K562 (cell line): ENCODE measurements at regions not wholly inside any gene's neighbourhood (a gene's known extent, or its start where the extent isn't known, plus 50 kb on each side); places are given as distances from the start of the nearest gene placed in this dataset.

Experiments used
- ELF4 ChIP-seq: fragments of 450-650 bp; formaldehyde crosslinking; IDR thresholded peaks from 2 replicates; pipeline ENCODE4 v1.4.0; 2022; ENCODE audit warnings: missing genetic modification characterization
- FOSL1 ChIP-seq: fragments of 200-800 bp; sonication (Bioruptor generic); conservative IDR thresholded peaks from 2 replicates; pipeline ENCODE4 v1.6.1; 2016; ENCODE audit warnings: missing genetic modification characterization, missing compliant biosample characterization
- HMG20A ChIP-seq: fragments of 450-650 bp; formaldehyde crosslinking; conservative IDR thresholded peaks from 2 replicates; pipeline ENCODE4 v1.4.0; 2020; ENCODE audit warnings: mild to moderate bottlenecking, mixed read lengths
- NBN ChIP-seq: fragments of 450-650 bp; IDR thresholded peaks from 2 replicates; pipeline ENCODE4 v1.6.1; 2016; ENCODE audit warnings: low read depth, mild to moderate bottlenecking
- NEUROD1 ChIP-seq: fragments of 150-350 bp; IDR thresholded peaks from 2 replicates; pipeline ENCODE4 v1.6.1; 2014; ENCODE audit warnings: borderline replicate concordance, low read length, low read depth; ENCODE audit not compliant: partially characterized antibody
- PHF8 ChIP-seq: fragments of 200-600 bp; sonication (generic); IDR thresholded peaks from 2 replicates; pipeline ENCODE4 v1.6.1; 2012; ENCODE audit warnings: mixed run types, mild to moderate bottlenecking, inconsistent platforms, low read length, moderate library complexity, borderline replicate concordance
- POLR2H ChIP-seq: IDR thresholded peaks from 2 replicates; pipeline ENCODE4 v1.6.1; 2016; ENCODE audit warnings: missing genetic modification characterization, low read depth, mild to moderate bottlenecking, control low read depth, missing compliant biosample characterization, moderate library complexity
- RBM39 ChIP-seq: fragments of 200-400 bp; formaldehyde crosslinking; optimal IDR thresholded peaks from 2 replicates; pipeline ENCODE3; 2018; ENCODE audit warnings: low read depth, low read length
- SETDB1 ChIP-seq: IDR thresholded peaks from one replicate; pipeline ENCODE4 v1.6.1; 2012; ENCODE audit warnings: low read length, control low read depth, inconsistent platforms
- SNRNP70 ChIP-seq: fragments of 200-400 bp; formaldehyde crosslinking; optimal IDR thresholded peaks from 2 replicates; pipeline ENCODE3; 2017; ENCODE audit warnings: low read depth, low read length
- TCF3 ChIP-seq: sonication (generic); formaldehyde crosslinking; IDR thresholded peaks from 2 replicates; pipeline ENCODE4 v1.4.0; 2020; ENCODE audit warnings: mild to moderate bottlenecking, missing genetic modification reagents
- XRCC3 ChIP-seq: fragments of 450-650 bp; IDR thresholded peaks from 2 replicates; pipeline ENCODE4 v1.6.1; 2017; ENCODE audit warnings: mild to moderate bottlenecking, moderate library complexity
- ZEB2 ChIP-seq: fragments of 450-650 bp; IDR thresholded peaks from 2 replicates; pipeline ENCODE4 v1.6.1; 2016
- ZNF165 ChIP-seq: fragments of 250-450 bp; sonication (Bioruptor Pico); IDR thresholded peaks from 2 replicates; pipeline ENCODE4 v1.4.0; 2020; ENCODE audit warnings: borderline replicate concordance
- ZNF583 ChIP-seq: fragments of 250-450 bp; sonication (Bioruptor Pico); IDR thresholded peaks from 2 replicates; pipeline ENCODE4 v1.4.0; 2020
- ZNF668 ChIP-seq: fragments of 250-450 bp; sonication (Bioruptor Pico); IDR thresholded peaks from 2 replicates; pipeline ENCODE4 v1.8.0; 2022; ENCODE audit warnings: mild to moderate bottlenecking, inconsistent platforms
- TF ChIP-seq, protein P1 (sequence below): fragments of 450-650 bp; IDR thresholded peaks from 2 replicates; pipeline ENCODE4 v1.6.1; 2018; ENCODE audit not compliant: partially characterized antibody
- TF ChIP-seq, protein P2 (sequence below): fragments of 450-650 bp; IDR thresholded peaks from 2 replicates; pipeline ENCODE4 v1.6.1; 2016
- TF ChIP-seq, protein P3 (sequence below): sonication (generic); formaldehyde crosslinking; IDR thresholded peaks from 2 replicates; pipeline ENCODE4 v1.8.0; 2022; ENCODE audit warnings: missing genetic modification reagents, mild to moderate bottlenecking, borderline replicate concordance
- TF ChIP-seq, protein P4 (sequence below): fragments of 250-450 bp; sonication (Bioruptor Pico); IDR thresholded peaks from 2 replicates; pipeline ENCODE4 v1.9.0; 2021; ENCODE audit warnings: mild to moderate bottlenecking
- TF ChIP-seq, protein P5 (sequence below): sonication (generic); formaldehyde crosslinking; IDR thresholded peaks from 2 replicates; pipeline ENCODE4 v1.8.0; 2022; ENCODE audit warnings: missing genetic modification reagents, mild to moderate bottlenecking, moderate library complexity, borderline replicate concordance

DNA sequence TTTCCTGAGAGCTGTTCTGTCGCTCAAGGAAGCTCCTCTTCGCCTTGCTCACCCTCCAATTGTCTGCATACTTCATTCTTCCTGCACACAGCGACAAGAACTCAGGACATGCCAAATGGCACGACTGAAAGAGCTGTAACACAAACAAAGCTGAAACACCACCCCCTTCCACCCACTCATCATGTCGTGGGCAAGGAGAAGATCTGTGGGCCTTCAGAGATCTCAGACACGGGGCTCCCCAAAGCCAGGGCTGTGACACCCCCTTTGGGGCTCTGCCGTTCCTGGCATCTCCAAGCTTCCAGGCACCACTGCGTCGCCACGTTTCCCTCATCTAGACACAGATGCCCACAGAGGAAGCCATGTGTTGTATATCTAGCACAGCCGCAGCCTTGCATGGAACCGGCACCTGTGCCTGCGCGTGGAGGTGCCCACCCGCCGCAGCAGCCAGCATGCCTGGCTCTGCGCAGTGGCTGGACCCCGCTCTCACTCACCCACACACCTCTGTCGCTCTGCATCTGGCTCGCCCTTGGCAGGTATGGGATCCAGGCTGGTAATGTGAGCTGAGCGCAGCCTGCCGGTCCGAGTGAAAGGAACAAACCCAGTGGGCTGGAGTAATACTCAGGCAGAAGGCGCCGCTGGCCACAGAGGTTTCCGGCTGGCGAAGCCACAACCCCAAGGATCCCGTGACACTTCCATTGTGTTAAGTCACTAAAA, 676.4 kb upstream of the INTU start (continued):
- TF ChIP-seq PHF8 (0 out of 2 replicates have a peak, but pooled peaks have one; percentile 31), SETDB1 (no peak), NEUROD1 (no peak), FOSL1 (tag) (no peak), ZNF668 (CRISPR knock-in tag) (no peak), HMG20A (CRISPR knock-in tag) (no peak), NBN (no peak), ZEB2 (peak; percentile 43; the same call in 1 of the 2 replicates), ZNF165 (CRISPR knock-in tag) (no peak), TCF3 (CRISPR knock-in tag) (no peak), ZNF583 (CRISPR knock-in tag) (no peak), ELF4 (no peak), RBM39 (no peak), XRCC3 (no peak), POLR2H (tag) (peak; percentile 57; the same call in 1 of the 2 replicates), SNRNP70 (no peak)
- TF ChIP-seq, protein P1, sequence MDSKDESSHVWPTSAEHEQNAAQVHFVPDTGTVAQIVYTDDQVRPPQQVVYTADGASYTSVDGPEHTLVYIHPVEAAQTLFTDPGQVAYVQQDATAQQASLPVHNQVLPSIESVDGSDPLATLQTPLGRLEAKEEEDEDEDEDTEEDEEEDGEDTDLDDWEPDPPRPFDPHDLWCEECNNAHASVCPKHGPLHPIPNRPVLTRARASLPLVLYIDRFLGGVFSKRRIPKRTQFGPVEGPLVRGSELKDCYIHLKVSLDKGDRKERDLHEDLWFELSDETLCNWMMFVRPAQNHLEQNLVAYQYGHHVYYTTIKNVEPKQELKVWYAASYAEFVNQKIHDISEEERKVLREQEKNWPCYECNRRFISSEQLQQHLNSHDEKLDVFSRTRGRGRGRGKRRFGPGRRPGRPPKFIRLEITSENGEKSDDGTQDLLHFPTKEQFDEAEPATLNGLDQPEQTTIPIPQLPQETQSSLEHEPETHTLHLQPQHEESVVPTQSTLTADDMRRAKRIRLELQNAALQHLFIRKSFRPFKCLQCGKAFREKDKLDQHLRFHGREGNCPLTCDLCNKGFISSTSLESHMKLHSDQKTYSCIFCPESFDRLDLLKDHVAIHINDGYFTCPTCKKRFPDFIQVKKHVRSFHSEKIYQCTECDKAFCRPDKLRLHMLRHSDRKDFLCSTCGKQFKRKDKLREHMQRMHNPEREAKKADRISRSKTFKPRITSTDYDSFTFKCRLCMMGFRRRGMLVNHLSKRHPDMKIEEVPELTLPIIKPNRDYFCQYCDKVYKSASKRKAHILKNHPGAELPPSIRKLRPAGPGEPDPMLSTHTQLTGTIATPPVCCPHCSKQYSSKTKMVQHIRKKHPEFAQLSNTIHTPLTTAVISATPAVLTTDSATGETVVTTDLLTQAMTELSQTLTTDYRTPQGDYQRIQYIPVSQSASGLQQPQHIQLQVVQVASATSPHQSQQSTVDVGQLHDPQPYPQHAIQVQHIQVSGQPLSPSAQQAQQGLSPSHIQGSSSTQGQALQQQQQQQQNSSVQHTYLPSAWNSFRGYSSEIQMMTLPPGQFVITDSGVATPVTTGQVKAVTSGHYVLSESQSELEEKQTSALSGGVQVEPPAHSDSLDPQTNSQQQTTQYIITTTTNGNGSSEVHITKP = no peak
- TF ChIP-seq, protein P2, sequence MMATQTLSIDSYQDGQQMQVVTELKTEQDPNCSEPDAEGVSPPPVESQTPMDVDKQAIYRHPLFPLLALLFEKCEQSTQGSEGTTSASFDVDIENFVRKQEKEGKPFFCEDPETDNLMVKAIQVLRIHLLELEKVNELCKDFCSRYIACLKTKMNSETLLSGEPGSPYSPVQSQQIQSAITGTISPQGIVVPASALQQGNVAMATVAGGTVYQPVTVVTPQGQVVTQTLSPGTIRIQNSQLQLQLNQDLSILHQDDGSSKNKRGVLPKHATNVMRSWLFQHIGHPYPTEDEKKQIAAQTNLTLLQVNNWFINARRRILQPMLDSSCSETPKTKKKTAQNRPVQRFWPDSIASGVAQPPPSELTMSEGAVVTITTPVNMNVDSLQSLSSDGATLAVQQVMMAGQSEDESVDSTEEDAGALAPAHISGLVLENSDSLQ = no peak
- TF ChIP-seq, protein P3, sequence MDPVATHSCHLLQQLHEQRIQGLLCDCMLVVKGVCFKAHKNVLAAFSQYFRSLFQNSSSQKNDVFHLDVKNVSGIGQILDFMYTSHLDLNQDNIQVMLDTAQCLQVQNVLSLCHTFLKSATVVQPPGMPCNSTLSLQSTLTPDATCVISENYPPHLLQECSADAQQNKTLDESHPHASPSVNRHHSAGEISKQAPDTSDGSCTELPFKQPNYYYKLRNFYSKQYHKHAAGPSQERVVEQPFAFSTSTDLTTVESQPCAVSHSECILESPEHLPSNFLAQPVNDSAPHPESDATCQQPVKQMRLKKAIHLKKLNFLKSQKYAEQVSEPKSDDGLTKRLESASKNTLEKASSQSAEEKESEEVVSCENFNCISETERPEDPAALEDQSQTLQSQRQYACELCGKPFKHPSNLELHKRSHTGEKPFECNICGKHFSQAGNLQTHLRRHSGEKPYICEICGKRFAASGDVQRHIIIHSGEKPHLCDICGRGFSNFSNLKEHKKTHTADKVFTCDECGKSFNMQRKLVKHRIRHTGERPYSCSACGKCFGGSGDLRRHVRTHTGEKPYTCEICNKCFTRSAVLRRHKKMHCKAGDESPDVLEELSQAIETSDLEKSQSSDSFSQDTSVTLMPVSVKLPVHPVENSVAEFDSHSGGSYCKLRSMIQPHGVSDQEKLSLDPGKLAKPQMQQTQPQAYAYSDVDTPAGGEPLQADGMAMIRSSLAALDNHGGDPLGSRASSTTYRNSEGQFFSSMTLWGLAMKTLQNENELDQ = no peak
- TF ChIP-seq, protein P4, sequence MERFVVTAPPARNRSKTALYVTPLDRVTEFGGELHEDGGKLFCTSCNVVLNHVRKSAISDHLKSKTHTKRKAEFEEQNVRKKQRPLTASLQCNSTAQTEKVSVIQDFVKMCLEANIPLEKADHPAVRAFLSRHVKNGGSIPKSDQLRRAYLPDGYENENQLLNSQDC (CRISPR knock-in tag) = no peak
- TF ChIP-seq, protein P5, sequence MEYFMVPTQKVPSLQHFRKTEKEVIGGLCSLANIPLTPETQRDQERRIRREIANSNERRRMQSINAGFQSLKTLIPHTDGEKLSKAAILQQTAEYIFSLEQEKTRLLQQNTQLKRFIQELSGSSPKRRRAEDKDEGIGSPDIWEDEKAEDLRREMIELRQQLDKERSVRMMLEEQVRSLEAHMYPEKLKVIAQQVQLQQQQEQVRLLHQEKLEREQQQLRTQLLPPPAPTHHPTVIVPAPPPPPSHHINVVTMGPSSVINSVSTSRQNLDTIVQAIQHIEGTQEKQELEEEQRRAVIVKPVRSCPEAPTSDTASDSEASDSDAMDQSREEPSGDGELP (CRISPR knock-in tag) = no peak
